ENCODE measurements at regions not wholly inside any gene's neighbourhood (a gene's known extent, or its start where the extent isn't known, plus 50 kb on each side); places are given as distances from the start of the nearest gene placed in this dataset.

DNA sequence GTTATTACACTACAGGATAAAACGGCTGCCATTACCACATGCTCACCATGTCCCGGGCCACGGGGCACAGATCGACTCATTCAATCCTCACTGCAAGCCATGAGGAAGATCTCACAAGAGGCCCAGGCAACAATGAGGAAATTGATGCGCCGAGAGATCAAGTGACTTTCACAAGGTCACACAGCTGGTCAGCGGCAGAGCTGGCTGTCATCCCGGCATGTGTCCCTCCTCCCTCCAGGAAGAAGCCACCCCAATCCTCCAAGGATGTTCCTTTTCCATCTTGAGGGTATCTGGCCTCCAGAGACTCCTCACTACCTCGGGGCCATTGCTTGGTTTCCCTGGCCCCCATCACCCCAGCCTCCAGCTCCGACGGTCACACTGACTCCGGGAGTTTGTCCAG, 65.3 kb upstream of the GLI2 start:
- Histone ChIP-seq H3K27me3 (ENCODE audit: insufficient read depth, low read length) (no peaks in the 10 kb centered on the region), H2AFZ (ENCODE audit: low read length) (no peak overlapping the region), H3K4me3 (ENCODE audit: insufficient read depth, low read length) (no peak overlapping the region), H3K4me2 (ENCODE audit: insufficient read depth, low read length) (no peak overlapping the region), H3K4me1 (ENCODE audit: insufficient read depth, low read length) (peaks cover 3% of the 10 kb centered on the region), H3K36me3 (ENCODE audit: insufficient read depth, low read length) (no peaks in the 10 kb centered on the region), H3K79me2 (ENCODE audit: insufficient read depth, low read length) (no peaks in the 10 kb centered on the region), H4K20me1 (ENCODE audit: insufficient read depth, low read length) (no peaks in the 10 kb centered on the region), H3K9me3 (ENCODE audit: low read depth, low read length) (peaks cover 6% of the 10 kb centered on the region), H3K27ac (ENCODE audit: low read depth, low read length) (no peak overlapping the region)
- DNase-seq (ENCODE audit: insufficient read length, low spot score, missing footprints): no peak
- no peak for TF ChIP-seq CTCF (IDR thresholded peaks at IDR 0.05; ENCODE audit: extremely low read depth, low read depth, low read length)

- Histone ChIP-seq H4K20me1 (ENCODE audit: insufficient read depth, low read length) (no peaks in the 10 kb centered on the region), H3K79me2 (ENCODE audit: insufficient read depth, low read length) (no peaks in the 10 kb centered on the region), H3K27me3 (ENCODE audit: insufficient read depth, low read length) (no peaks in the 10 kb centered on the region), H3K27ac (ENCODE audit: low read depth, low read length) (no peak overlapping the region), H3K4me1 (ENCODE audit: insufficient read depth, low read length) (peaks cover 3% of the 10 kb centered on the region), H3K4me2 (ENCODE audit: insufficient read depth, low read length) (no peak overlapping the region), H3K4me3 (ENCODE audit: insufficient read depth, low read length) (no peak overlapping the region), H2AFZ (ENCODE audit: low read length) (no peak overlapping the region), H3K9me3 (ENCODE audit: low read depth, low read length) (peaks cover 6% of the 10 kb centered on the region), H3K36me3 (ENCODE audit: insufficient read depth, low read length) (no peaks in the 10 kb centered on the region)
- DNase-seq (ENCODE audit: insufficient read length, low spot score, missing footprints): no peak
- no peak for TF ChIP-seq CTCF (IDR thresholded peaks at IDR 0.05; ENCODE audit: extremely low read depth, low read depth, low read length)
Measured at GRCh38 chr2:120670771-120671480, 64.7 kb upstream of the GLI2 start.

GRCh38 chr2:120672526-120673204, 63.0 kb upstream of the GLI2 start:
- no peaks in the 10 kb centered on the region for H3K9me3 ChIP-seq (ENCODE audit: low read depth, low read length)
- no peaks in the 10 kb centered on the region for H3K79me2 ChIP-seq (ENCODE audit: insufficient read depth, low read length)
- no peaks in the 10 kb centered on the region for H3K27me3 ChIP-seq (ENCODE audit: insufficient read depth, low read length)
- H3K4me2 ChIP-seq (ENCODE audit: insufficient read depth, low read length): no peak overlapping the region
- DNase-seq (ENCODE audit: insufficient read length, low spot score, missing footprints): no peak
- H2AFZ ChIP-seq (ENCODE audit: low read length): no peak overlapping the region
- H3K4me1 ChIP-seq (ENCODE audit: insufficient read depth, low read length): peaks cover 10% of the 10 kb centered on the region
- H3K4me3 ChIP-seq (ENCODE audit: insufficient read depth, low read length): no peak overlapping the region
- no peaks in the 10 kb centered on the region for H3K36me3 ChIP-seq (ENCODE audit: insufficient read depth, low read length)
- H3K27ac ChIP-seq (ENCODE audit: low read depth, low read length): no peak overlapping the region
- H4K20me1 ChIP-seq (ENCODE audit: insufficient read depth, low read length): no peaks in the 10 kb centered on the region
- no peak for TF ChIP-seq CTCF (IDR thresholded peaks at IDR 0.05; ENCODE audit: extremely low read depth, low read depth, low read length)

DNA sequence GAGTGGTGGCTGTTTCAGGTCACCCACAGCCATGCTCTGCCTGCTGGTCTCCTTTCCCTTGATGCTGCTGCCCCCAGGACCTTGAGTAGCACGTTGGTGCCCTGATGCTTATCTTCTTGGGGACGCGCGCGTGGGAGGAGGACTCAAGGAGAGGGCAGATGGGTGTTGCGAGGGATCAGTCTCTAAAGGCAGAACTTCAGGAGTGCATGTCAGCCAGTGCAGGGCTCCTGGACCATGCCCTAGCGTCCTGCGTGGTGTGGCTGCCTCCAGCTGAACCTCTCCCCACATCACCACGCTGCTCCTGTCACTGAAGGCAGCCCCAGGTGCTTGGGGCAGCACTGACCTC, 62.5 kb upstream of the GLI2 start:
- DNase-seq (ENCODE audit: insufficient read length, low spot score, missing footprints): no peak
- H3K4me2 ChIP-seq (ENCODE audit: insufficient read depth, low read length): no peak overlapping the region
- H2AFZ ChIP-seq (ENCODE audit: low read length): no peak overlapping the region
- no peaks in the 10 kb centered on the region for H3K36me3 ChIP-seq (ENCODE audit: insufficient read depth, low read length)
- H3K79me2 ChIP-seq (ENCODE audit: insufficient read depth, low read length): no peaks in the 10 kb centered on the region
- H3K4me3 ChIP-seq (ENCODE audit: insufficient read depth, low read length): no peak overlapping the region
- no peak overlapping the region for H3K27ac ChIP-seq (ENCODE audit: low read depth, low read length)
- H4K20me1 ChIP-seq (ENCODE audit: insufficient read depth, low read length): no peaks in the 10 kb centered on the region
- no peaks in the 10 kb centered on the region for H3K9me3 ChIP-seq (ENCODE audit: low read depth, low read length)
- no peak for TF ChIP-seq CTCF (IDR thresholded peaks at IDR 0.05; ENCODE audit: extremely low read depth, low read depth, low read length)
- H3K27me3 ChIP-seq (ENCODE audit: insufficient read depth, low read length): no peaks in the 10 kb centered on the region
- peaks cover 14% of the 10 kb centered on the region for H3K4me1 ChIP-seq (ENCODE audit: insufficient read depth, low read length)
